HCT116 (cell line): ENCODE measurements at regions not wholly inside any gene's neighbourhood (a gene's known extent, or its start where the extent isn't known, plus 50 kb on each side); places are given as distances from the start of the nearest gene placed in this dataset.

ENCODE experiments used
- ATAC-seq: fragments of 200-7000 bp; cut with Tn5 transposase; 2 replicates; pipeline ENCODE4 v1.9.1; 2020; ENCODE audit warnings: mild to moderate bottlenecking, moderate library complexity
- BruUV-seq: library from RNA; stranded (reverse); fragments of 400-500 nt; replicated peaks from 2 replicates; lab custom pipeline; 2021; lab: Mats Ljungman, UMichigan
- CTCF ChIA-PET: fragments of 300-600 bp; sonication (Branson Sonifier 250); formaldehyde crosslinking; loops from one replicate; lab custom pipeline; 2021; ENCODE audit warnings: antibody characterized with exemption; lab: Charles Lee
- POLR2A ChIA-PET: fragments of 300-600, 350-600 bp; sonication (Branson Sonifier 250); formaldehyde crosslinking; loops from one replicate; lab custom pipeline; 2021; ENCODE audit warnings: antibody characterized with exemption; lab: Charles Lee
- RAD21 ChIA-PET, 2 experiments: fragments of 300-600 bp; sonication (Branson Sonifier 250); formaldehyde crosslinking; loops; one replicate each; lab custom pipeline; 2023; ENCODE audit warnings: low total read pairs in 2 of 2; ENCODE audit not compliant: uncharacterized antibody in 2 of 2, unreplicated experiment in 2 of 2, low non-redundant PET in 1 of 2; lab: Charles Lee
- DNase-seq: peaks from one replicate; pipeline ENCODE4 v3.0.0-alpha.2; 2010; ENCODE audit warnings: low read depth, low spot score
- H2AFZ ChIP-seq: fragments of 200-600 bp; shearing (Covaris generic), sonication (generic); 2 replicates; pipeline ENCODE4 v1.6.1; 2017; ENCODE audit warnings: low read depth, mixed run types, mixed read lengths, antibody characterized with exemption, low read length; ENCODE audit not compliant: poor library complexity, severe bottlenecking
- H3K27ac ChIP-seq: 2 replicates; pipeline ENCODE4 v1.5.1; 2012; ENCODE audit warnings: low read depth, low read length
- H3K27me3 ChIP-seq: fragments of 200-600 bp; sonication (generic); 2 replicates; pipeline ENCODE4 v1.6.1; 2016; ENCODE audit warnings: mixed run types, low read length, mixed read lengths; ENCODE audit not compliant: insufficient read depth
- H3K36me3 ChIP-seq, 2 experiments: fragments of 200-500 bp in 1 of 2; fragments of 200-600 bp in 1 of 2; sonication (Bioruptor generic) in 1 of 2; sonication (generic) in 1 of 2; 2 replicates each; pipeline versions ENCODE4 v1.5.1 to v1.6.1; 2014 to 2016; ENCODE audit warnings: low read length in 2 of 2, inconsistent platforms in 1 of 2, mixed read lengths in 1 of 2, mixed run types in 1 of 2; ENCODE audit not compliant: insufficient read depth in 2 of 2, control insufficient read depth in 1 of 2
- H3K4me1 ChIP-seq, 2 experiments: fragments of 200-600 bp in 1 of 2; sonication (generic) in 1 of 2; 2 replicates each; pipeline versions ENCODE4 v1.5.1 to v1.6.1; 2012 to 2017; ENCODE audit warnings: low read length in 2 of 2, inconsistent platforms in 1 of 2, mild to moderate bottlenecking in 1 of 2, mixed read lengths in 1 of 2, mixed run types in 1 of 2, moderate library complexity in 1 of 2; ENCODE audit not compliant: insufficient read depth in 2 of 2, control insufficient read depth in 1 of 2
- H3K4me2 ChIP-seq: fragments of 200-600 bp; sonication (generic); 2 replicates; pipeline ENCODE4 v1.6.1; 2017; ENCODE audit warnings: mixed run types, low read length, mixed read lengths
- H3K4me3 ChIP-seq, 2 experiments: fragments of 200-600 bp in 1 of 2; sonication (generic) in 1 of 2; replicated peaks in 1 of 2; 2 replicates each; pipeline ENCODE4 v1.5.1; 2011 to 2016; ENCODE audit warnings: low read length in 2 of 2, control low read depth in 1 of 2, low read depth in 1 of 2, mild to moderate bottlenecking in 1 of 2, mixed read lengths in 1 of 2, mixed run types in 1 of 2
- H3K79me2 ChIP-seq: fragments of 200-600 bp; sonication (generic); 2 replicates; pipeline ENCODE4 v1.6.1; 2017; ENCODE audit warnings: mild to moderate bottlenecking, mixed run types, low read length, moderate library complexity, mixed read lengths; ENCODE audit not compliant: insufficient read depth
- H3K9ac ChIP-seq: fragments of 200-600 bp; sonication (generic); 2 replicates; pipeline ENCODE4 v1.6.1; 2016; ENCODE audit warnings: low read length, mixed read lengths
- H3K9me2 ChIP-seq: fragments of 200-600 bp; sonication (generic), shearing (Covaris generic); 2 replicates; pipeline ENCODE4 v1.6.1; 2017; ENCODE audit warnings: mixed run types, mild to moderate bottlenecking, moderate library complexity; ENCODE audit not compliant: insufficient read depth
- H3K9me3 ChIP-seq, 2 experiments: fragments of 200-500 bp in 1 of 2; fragments of 200-600 bp in 1 of 2; sonication (Bioruptor generic) in 1 of 2; sonication (generic) in 1 of 2; 2 replicates each; pipeline ENCODE4 v1.6.1; 2014 to 2017; ENCODE audit warnings: low read length in 2 of 2, mixed read lengths in 2 of 2, inconsistent platforms in 1 of 2, low read depth in 1 of 2, mild to moderate bottlenecking in 1 of 2, mixed run types in 1 of 2, moderate library complexity in 1 of 2; ENCODE audit not compliant: control insufficient read depth in 1 of 2, insufficient read depth in 1 of 2
- H4K20me1 ChIP-seq: fragments of 200-600 bp; sonication (generic), shearing (Covaris generic); 2 replicates; pipeline ENCODE4 v1.6.1; 2017; ENCODE audit warnings: mixed run types, mild to moderate bottlenecking, moderate library complexity; ENCODE audit not compliant: insufficient read depth
- CBX3 ChIP-seq: IDR thresholded peaks from 2 replicates; pipeline ENCODE4 v1.6.1; 2012; ENCODE audit warnings: low read depth
- CEBPB ChIP-seq: IDR thresholded peaks from 2 replicates; pipeline ENCODE4 v1.6.1; 2012; ENCODE audit warnings: low read depth
- EGR1 ChIP-seq: IDR thresholded peaks from 2 replicates; pipeline ENCODE4 v1.6.1; 2012; ENCODE audit warnings: low read depth
- ELF1 ChIP-seq: IDR thresholded peaks from 2 replicates; pipeline ENCODE4 v1.6.1; 2012; ENCODE audit warnings: low read depth, borderline replicate concordance
- EZH2 ChIP-seq: fragments of 200-600 bp; sonication (generic); IDR thresholded peaks from 2 replicates; pipeline ENCODE4 v1.6.1; 2017; ENCODE audit warnings: antibody characterized with exemption, mixed run types
- EZH2phosphoT487 ChIP-seq: fragments of 200-600 bp; IDR thresholded peaks from 2 replicates; pipeline ENCODE4 v1.6.1; 2018; ENCODE audit warnings: antibody characterized with exemption, borderline replicate concordance
- FOSL1 ChIP-seq: IDR thresholded peaks from 2 replicates; pipeline ENCODE4 v1.6.1; 2012; ENCODE audit warnings: low read depth
- POLR2A ChIP-seq: IDR thresholded peaks from 2 replicates; pipeline ENCODE4 v1.7.0; 2011; ENCODE audit warnings: borderline replicate concordance; ENCODE audit not compliant: insufficient read depth, insufficient read length; ENCODE audit errors: extremely low read depth
- RAD21 ChIP-seq: IDR thresholded peaks from 2 replicates; pipeline ENCODE4 v1.6.1; 2012; ENCODE audit warnings: low read depth, mild to moderate bottlenecking
- SIN3A ChIP-seq: IDR thresholded peaks from 2 replicates; pipeline ENCODE4 v1.6.1; 2012; ENCODE audit warnings: low read depth
- SP1 ChIP-seq: IDR thresholded peaks from 2 replicates; pipeline ENCODE4 v1.6.1; 2012; ENCODE audit warnings: low read depth
- SRF ChIP-seq: IDR thresholded peaks from 2 replicates; pipeline ENCODE4 v1.6.1; 2012; ENCODE audit warnings: low read depth
- YY1 ChIP-seq: IDR thresholded peaks from 2 replicates; pipeline ENCODE4 v1.6.1; 2011; ENCODE audit warnings: low read length, low read depth, moderate library complexity, mild to moderate bottlenecking; ENCODE audit not compliant: insufficient replicate concordance; ENCODE audit errors: extremely low read depth
- ZBTB33 ChIP-seq: IDR thresholded peaks from 2 replicates; pipeline ENCODE4 v1.6.1; 2011; ENCODE audit warnings: mild to moderate bottlenecking, low read length, moderate library complexity; ENCODE audit not compliant: insufficient replicate concordance; ENCODE audit errors: extremely low read depth
- ZFX ChIP-seq: fragments of 450-650 bp; IDR thresholded peaks from 2 replicates; pipeline ENCODE4 v1.6.1; 2017
- intact Hi-C: fragments of 100-400 bp; cut with micrococcal nuclease; formaldehyde crosslinking; loops from 2 replicates; pipeline ENCODE4 v1.10.0; 2022
- TF ChIP-seq, protein P1 (sequence below): IDR thresholded peaks from 2 replicates; pipeline ENCODE4 v1.6.1; 2012
- TF ChIP-seq, protein P2 (sequence below), 3 experiments: fragments of 200-600 bp in 1 of 3; sonication (generic) in 1 of 3; IDR thresholded peaks in 2 of 3; conservative IDR thresholded peaks in 1 of 3; 2 replicates each; pipeline ENCODE4 v1.5.1; 2012 to 2017; ENCODE audit warnings: low read depth in 2 of 3, low read length in 2 of 3, antibody characterized with exemption in 1 of 3, borderline replicate concordance in 1 of 3, control low read depth in 1 of 3, mild to moderate bottlenecking in 1 of 3, mixed read lengths in 1 of 3, mixed run types in 1 of 3, moderate library complexity in 1 of 3; ENCODE audit not compliant: insufficient read depth in 1 of 3
- TF ChIP-seq, protein P3 (sequence below): IDR thresholded peaks from 2 replicates; pipeline ENCODE4 v1.6.1; 2012

DNA sequence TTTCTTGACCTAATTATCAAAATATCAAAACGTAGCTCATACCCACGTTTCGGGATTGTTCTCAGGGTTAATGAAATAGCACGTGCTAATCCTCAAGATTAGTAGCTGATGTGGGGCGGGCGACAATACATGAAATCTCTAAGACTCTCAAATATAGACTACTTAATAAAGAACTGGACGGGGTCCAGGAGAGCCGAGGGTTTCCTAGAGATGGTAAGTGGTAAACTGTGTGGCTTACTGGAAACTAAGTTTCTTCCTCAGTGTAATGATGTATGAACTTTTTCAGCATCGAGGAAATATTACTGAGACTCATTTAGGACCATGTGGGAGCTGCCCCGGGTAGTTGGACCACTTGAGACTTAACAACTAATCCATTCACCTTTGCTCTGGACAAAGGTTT, 453.3 kb upstream of the SALL3 start:
- CTCF ChIA-PET = no interaction called here
- Histone ChIP-seq H3K27me3 (no peaks in the 10 kb centered on the region), H4K20me1 (no peaks in the 10 kb centered on the region)
- POLR2A ChIA-PET = no interaction called here
- TF ChIP-seq ELF1 (no peak), CBX3 (no peak), FOSL1 (no peak), CEBPB (no peak), ZFX (no peak), ZBTB33 (no peak), EGR1 (no peak), RAD21 (no peak), SRF (no peak), SP1 (no peak), POLR2A (no peak), EZH2 (no peak), EZH2phosphoT487 (no peak), SIN3A (no peak), YY1 (no peak)
- TF ChIP-seq, protein P1, sequence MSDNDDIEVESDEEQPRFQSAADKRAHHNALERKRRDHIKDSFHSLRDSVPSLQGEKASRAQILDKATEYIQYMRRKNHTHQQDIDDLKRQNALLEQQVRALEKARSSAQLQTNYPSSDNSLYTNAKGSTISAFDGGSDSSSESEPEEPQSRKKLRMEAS = no peak
- TF ChIP-seq, protein P2, sequence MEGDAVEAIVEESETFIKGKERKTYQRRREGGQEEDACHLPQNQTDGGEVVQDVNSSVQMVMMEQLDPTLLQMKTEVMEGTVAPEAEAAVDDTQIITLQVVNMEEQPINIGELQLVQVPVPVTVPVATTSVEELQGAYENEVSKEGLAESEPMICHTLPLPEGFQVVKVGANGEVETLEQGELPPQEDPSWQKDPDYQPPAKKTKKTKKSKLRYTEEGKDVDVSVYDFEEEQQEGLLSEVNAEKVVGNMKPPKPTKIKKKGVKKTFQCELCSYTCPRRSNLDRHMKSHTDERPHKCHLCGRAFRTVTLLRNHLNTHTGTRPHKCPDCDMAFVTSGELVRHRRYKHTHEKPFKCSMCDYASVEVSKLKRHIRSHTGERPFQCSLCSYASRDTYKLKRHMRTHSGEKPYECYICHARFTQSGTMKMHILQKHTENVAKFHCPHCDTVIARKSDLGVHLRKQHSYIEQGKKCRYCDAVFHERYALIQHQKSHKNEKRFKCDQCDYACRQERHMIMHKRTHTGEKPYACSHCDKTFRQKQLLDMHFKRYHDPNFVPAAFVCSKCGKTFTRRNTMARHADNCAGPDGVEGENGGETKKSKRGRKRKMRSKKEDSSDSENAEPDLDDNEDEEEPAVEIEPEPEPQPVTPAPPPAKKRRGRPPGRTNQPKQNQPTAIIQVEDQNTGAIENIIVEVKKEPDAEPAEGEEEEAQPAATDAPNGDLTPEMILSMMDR (IDR thresholded peaks at IDR 0.05 in 2 of 3, conservative IDR thresholded peaks at IDR 0.05 in 1 of 3; ENCODE audit: borderline replicate concordance in 1 of 3, insufficient read depth in 1 of 3, low read depth in 2 of 3, low read length in 2 of 3) = no peak
- TF ChIP-seq, protein P3, sequence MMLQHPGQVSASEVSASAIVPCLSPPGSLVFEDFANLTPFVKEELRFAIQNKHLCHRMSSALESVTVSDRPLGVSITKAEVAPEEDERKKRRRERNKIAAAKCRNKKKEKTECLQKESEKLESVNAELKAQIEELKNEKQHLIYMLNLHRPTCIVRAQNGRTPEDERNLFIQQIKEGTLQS = no peak
- TF ChIP-seq, all 23 proteins: peak for 0
- no TSS peak for BruUV-seq
- RAD21 ChIA-PET = no interaction called here
- Histone ChIP-seq H3K4me1 (no peaks in the 10 kb centered on the region), H3K4me3 (no peak overlapping the region), H3K9ac (no peak overlapping the region), H3K36me3 (no peaks in the 10 kb centered on the region), H3K9me2 (no peaks in the 10 kb centered on the region), H3K27ac (no peak overlapping the region), H3K79me2 (no peaks in the 10 kb centered on the region), H3K9me3 (peaks cover 3% of the 10 kb centered on the region in 2 experiments; a peak in 2 of 4 replicates), H3K4me2 (no peak overlapping the region), H2AFZ (no peak overlapping the region)
- intact Hi-C loops = no loop called here
- DNase-seq = no peak
- no peak for ATAC-seq
